HS-27A (cell line): ENCODE measurements at regions not wholly inside any gene's neighbourhood (a gene's known extent, or its start where the extent isn't known, plus 50 kb on each side); places are given as distances from the start of the nearest gene placed in this dataset.

Experiments
- DNase-seq: peaks from one replicate; pipeline ENCODE4 v3.0.0-alpha.2; 2012; ENCODE audit warnings: low read depth, missing footprints

- DNase-seq = no peak
These were observed 102.9 kb upstream of the TOX3 start for GRCh38 chr16:52649870-52650269.

GRCh38 chr16:52647588-52647987 is 100.6 kb upstream of the TOX3 start:
- no peak for DNase-seq

- no peak for DNase-seq
These were observed 96.1 kb upstream of the TOX3 start for GRCh38 chr16:52643006-52643405.

GRCh38 chr16:52634528-52634927 is 87.6 kb upstream of the TOX3 start:
- DNase-seq = no peak

- DNase-seq = no peak
These were observed 87.2 kb upstream of the TOX3 start for GRCh38 chr16:52634104-52634503.

- no peak for DNase-seq
These were observed 86.3 kb upstream of the TOX3 start for GRCh38 chr16:52633230-52633629.

- DNase-seq = no peak
These were observed 84.8 kb upstream of the TOX3 start for GRCh38 chr16:52631711-52632110.

GRCh38 chr16:52630711-52631110 is 83.8 kb upstream of the TOX3 start:
- DNase-seq = no peak

- no peak for DNase-seq
These were observed 82.4 kb upstream of the TOX3 start for GRCh38 chr16:52629296-52629695.

GRCh38 chr16:52624891-52625290 is 77.9 kb upstream of the TOX3 start:
- no peak for DNase-seq

- DNase-seq = no peak
These were observed 74.7 kb upstream of the TOX3 start for GRCh38 chr16:52621651-52622050.

GRCh38 chr16:52618753-52619497 is 72.0 kb upstream of the TOX3 start:
- no peak for DNase-seq

GRCh38 chr16:52617591-52617990 is 70.6 kb upstream of the TOX3 start:
- DNase-seq = no peak

GRCh38 chr16:52613508-52613907 is 66.6 kb upstream of the TOX3 start:
- DNase-seq = no peak

GRCh38 chr16:52611817-52612673 is 65.1 kb upstream of the TOX3 start:
- no peak for DNase-seq

GRCh38 chr16:52603015-52603414 is 56.1 kb upstream of the TOX3 start:
- no peak for DNase-seq

GRCh38 chr16:52597772-52598483 is 51.0 kb upstream of the TOX3 start:
- no peak for DNase-seq

GRCh38 chr16:52597073-52597771 is 50.3 kb upstream of the TOX3 start:
- no peak for DNase-seq
